CD4-positive, alpha-beta memory T cell (primary cell): ENCODE measurements at regions not wholly inside any gene's neighbourhood (a gene's known extent, or its start where the extent isn't known, plus 50 kb on each side); places are given as distances from the start of the nearest gene placed in this dataset.
"Not testable (repeated sequence)": the region's sequence is repeated elsewhere in the genome, so short reads cannot be mapped to it uniquely, and the experiment has no call there.

Experiments used
- CTCF ChIA-PET: fragments of 350-600 bp; sonication (Branson Sonifier 250); formaldehyde crosslinking; loops from one replicate; lab custom pipeline; 2021; ENCODE audit warnings: inconsistent platforms; ENCODE audit not compliant: partially characterized antibody; lab: Charles Lee
- POLR2A ChIA-PET: fragments of 350-600 bp; sonication (Branson Sonifier 250); formaldehyde crosslinking; loops from one replicate; lab custom pipeline; 2021; ENCODE audit not compliant: partially characterized antibody; lab: Charles Lee
- DNase-seq, 5 donors: peaks; one replicate each; pipeline versions ENCODE4 v3.0.0 to v3.0.0-alpha.2; 2020 to 2022; ENCODE audit warnings: mixed read lengths in 1 of 5
- H3K27ac ChIP-seq: one replicate; pipeline ENCODE4 v1.7.0; 2013; ENCODE audit warnings: low read depth, low read length
- H3K27me3 ChIP-seq: 2 replicates; pipeline ENCODE4 v1.7.0; 2013; ENCODE audit warnings: mild to moderate bottlenecking, low read length, moderate library complexity; ENCODE audit not compliant: insufficient read depth
- H3K36me3 ChIP-seq: 2 replicates; pipeline ENCODE4 v1.7.0; 2013; ENCODE audit warnings: mild to moderate bottlenecking, low read length, moderate library complexity; ENCODE audit not compliant: insufficient read depth
- H3K4me1 ChIP-seq: 2 replicates; pipeline ENCODE4 v1.7.0; 2013; ENCODE audit warnings: mild to moderate bottlenecking, low read length, moderate library complexity; ENCODE audit not compliant: insufficient read depth
- H3K4me3 ChIP-seq, 2 donors: one replicate each; pipeline ENCODE4 v1.7.0; 2013; ENCODE audit warnings: low read length in 2 of 2, mild to moderate bottlenecking in 1 of 2
- H3K9me3 ChIP-seq, 2 donors: one replicate each; pipeline ENCODE4 v1.7.0; 2013; ENCODE audit warnings: low read length in 2 of 2, control low read depth in 1 of 2; ENCODE audit not compliant: control insufficient read depth in 1 of 2
- H3K27ac Mint-ChIP-seq, 7 donors: one replicate each; pipeline ENCODE4 v1.8.0; 2020 to 2021; ENCODE audit warnings: mixed read lengths in 7 of 7, mild to moderate bottlenecking in 6 of 7, inconsistent platforms in 3 of 7, moderate library complexity in 3 of 7
- H3K27me3 Mint-ChIP-seq, 2 donors: one replicate each; pipeline ENCODE4 v1.8.0; 2020 to 2021; ENCODE audit warnings: mixed read lengths in 2 of 2
- H3K36me3 Mint-ChIP-seq, 2 donors: one replicate each; pipeline ENCODE4 v1.8.0; 2020 to 2021; ENCODE audit warnings: mixed read lengths in 2 of 2, inconsistent platforms in 1 of 2, mild to moderate bottlenecking in 1 of 2
- H3K4me1 Mint-ChIP-seq, 4 donors: one replicate each; pipeline ENCODE4 v1.8.0; 2020 to 2021; ENCODE audit warnings: mixed read lengths in 4 of 4, mild to moderate bottlenecking in 1 of 4
- H3K4me3 Mint-ChIP-seq, 8 donors: one replicate each; pipeline ENCODE4 v1.8.0; 2020 to 2021; ENCODE audit warnings: mixed read lengths in 8 of 8, mild to moderate bottlenecking in 7 of 8, moderate library complexity in 6 of 8, inconsistent platforms in 3 of 8
- H3K9me3 Mint-ChIP-seq, 8 donors: one replicate each; pipeline ENCODE4 v1.8.0; 2020 to 2021; ENCODE audit warnings: mixed read lengths in 8 of 8, mild to moderate bottlenecking in 5 of 8, inconsistent platforms in 3 of 8, moderate library complexity in 1 of 8
- intact Hi-C: fragments of 100-400 bp; cut with micrococcal nuclease; formaldehyde crosslinking; loops from one replicate; pipeline ENCODE4 v1.15.1; 2023

DNA sequence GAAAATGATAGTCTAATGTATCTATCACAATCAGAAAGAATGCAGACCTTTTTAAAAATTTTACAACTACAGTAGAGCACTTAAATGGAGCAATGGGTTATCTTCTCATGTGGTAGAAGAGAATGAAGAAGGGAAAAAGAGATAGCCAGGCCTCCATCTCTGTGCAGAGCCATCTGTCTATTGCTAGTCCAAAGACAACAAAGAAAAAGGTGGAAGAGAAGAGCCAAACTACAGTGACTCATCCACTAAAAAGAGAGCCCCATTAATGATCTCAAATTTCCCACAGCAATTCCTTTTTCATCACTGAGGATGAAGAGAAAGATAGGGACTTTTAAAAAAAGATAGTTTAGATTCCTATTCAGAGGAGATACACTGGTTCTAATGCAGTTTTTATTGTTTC, 232.9 kb downstream of the ATXN7L3B start:
- Mint-ChIP-seq H3K27ac (no peak overlapping the region), H3K4me1 (peaks cover 0 to 3% (median 0%) of the 10 kb centered on the region in 4 donors), H3K9me3 (no peaks in the 10 kb centered on the region), H3K36me3 (no peaks in the 10 kb centered on the region), H3K4me3 (no peak overlapping the region), H3K27me3 (peaks cover 0 to 1% of the 10 kb centered on the region in 2 donors)
- Histone ChIP-seq H3K36me3 (no peaks in the 10 kb centered on the region), H3K9me3 (no peaks in the 10 kb centered on the region), H3K27me3 (no peaks in the 10 kb centered on the region), H3K27ac (no peak overlapping the region), H3K4me3 (no peak overlapping the region), H3K4me1 (no peaks in the 10 kb centered on the region)
- ChIA-PET POLR2A (no interaction called here), CTCF (no interaction called here)
- intact Hi-C loops: no loop called here
- no peak for DNase-seq

DNA sequence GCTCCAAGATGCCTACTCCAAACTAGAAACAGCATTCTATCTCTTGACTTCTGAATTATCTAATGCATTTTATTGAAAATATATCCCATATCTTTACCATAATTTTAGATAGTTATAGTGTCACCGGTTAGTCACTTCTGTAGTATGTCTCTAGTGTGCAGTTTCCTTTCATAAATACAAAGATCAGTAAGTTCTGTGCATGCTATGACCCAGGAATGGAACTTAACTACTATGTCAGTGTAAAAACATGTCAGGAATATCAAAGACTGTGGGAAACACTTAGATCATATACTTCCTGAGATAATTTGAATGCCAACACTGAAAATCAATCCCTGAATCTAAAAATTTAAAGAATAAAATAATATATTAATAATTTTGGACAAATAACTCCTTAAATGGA, 237.6 kb downstream of the ATXN7L3B start:
- peaks cover 0 to 3% (median 0%) of the 10 kb centered on the region in 4 donors for H3K4me1 Mint-ChIP-seq
- no peaks in the 10 kb centered on the region for H3K9me3 Mint-ChIP-seq
- no peaks in the 10 kb centered on the region for H3K36me3 Mint-ChIP-seq
- H3K27ac ChIP-seq: no peak overlapping the region
- ChIA-PET POLR2A (no interaction called here), CTCF (no interaction called here)
- no peaks in the 10 kb centered on the region for H3K27me3 ChIP-seq
- intact Hi-C loops: no loop called here
- no peaks in the 10 kb centered on the region for H3K36me3 ChIP-seq
- no peak for DNase-seq
- H3K27me3 Mint-ChIP-seq: peaks cover 0 to 1% of the 10 kb centered on the region in 2 donors
- H3K4me3 Mint-ChIP-seq: no peak overlapping the region
- no peaks in the 10 kb centered on the region for H3K9me3 ChIP-seq
- H3K27ac Mint-ChIP-seq: no peak overlapping the region
- no peaks in the 10 kb centered on the region for H3K4me1 ChIP-seq
- H3K4me3 ChIP-seq: no peak overlapping the region

DNA sequence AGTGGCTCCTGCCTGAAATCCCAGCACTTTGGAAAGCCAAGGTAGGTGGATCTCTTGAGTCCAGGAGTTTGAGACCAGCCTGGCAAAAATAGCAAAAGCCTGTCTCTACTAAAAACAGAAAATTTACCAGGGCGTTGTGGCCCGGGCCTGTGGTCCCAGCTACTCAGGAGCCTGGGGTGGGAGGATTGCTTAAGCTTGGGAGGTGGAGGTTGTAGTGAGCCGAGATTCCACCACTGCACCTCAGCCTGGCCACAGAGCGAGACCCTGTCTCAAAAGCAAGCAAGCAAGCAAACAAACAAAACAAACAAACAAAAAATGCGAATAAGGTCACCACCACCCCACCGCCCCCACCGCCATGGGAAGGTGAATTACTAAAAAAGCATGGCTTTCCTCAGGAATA, 238.7 kb downstream of the ATXN7L3B start:
- DNase-seq: no peak
- intact Hi-C loops: no loop called here
- no peaks in the 10 kb centered on the region for H3K4me1 ChIP-seq
- no peaks in the 10 kb centered on the region for H3K36me3 Mint-ChIP-seq
- no peaks in the 10 kb centered on the region for H3K4me1 Mint-ChIP-seq
- H3K27me3 Mint-ChIP-seq: no peaks in the 10 kb centered on the region
- H3K27me3 ChIP-seq: no peaks in the 10 kb centered on the region
- CTCF ChIA-PET: no interaction called here
- H3K4me3 ChIP-seq: no peak overlapping the region
- no peaks in the 10 kb centered on the region for H3K36me3 ChIP-seq
- no peaks in the 10 kb centered on the region for H3K9me3 Mint-ChIP-seq
- POLR2A ChIA-PET: no interaction called here
- H3K4me3 Mint-ChIP-seq: no peak overlapping the region
- H3K27ac Mint-ChIP-seq: no peak overlapping the region
- no peak overlapping the region for H3K27ac ChIP-seq
- no peaks in the 10 kb centered on the region for H3K9me3 ChIP-seq

DNA sequence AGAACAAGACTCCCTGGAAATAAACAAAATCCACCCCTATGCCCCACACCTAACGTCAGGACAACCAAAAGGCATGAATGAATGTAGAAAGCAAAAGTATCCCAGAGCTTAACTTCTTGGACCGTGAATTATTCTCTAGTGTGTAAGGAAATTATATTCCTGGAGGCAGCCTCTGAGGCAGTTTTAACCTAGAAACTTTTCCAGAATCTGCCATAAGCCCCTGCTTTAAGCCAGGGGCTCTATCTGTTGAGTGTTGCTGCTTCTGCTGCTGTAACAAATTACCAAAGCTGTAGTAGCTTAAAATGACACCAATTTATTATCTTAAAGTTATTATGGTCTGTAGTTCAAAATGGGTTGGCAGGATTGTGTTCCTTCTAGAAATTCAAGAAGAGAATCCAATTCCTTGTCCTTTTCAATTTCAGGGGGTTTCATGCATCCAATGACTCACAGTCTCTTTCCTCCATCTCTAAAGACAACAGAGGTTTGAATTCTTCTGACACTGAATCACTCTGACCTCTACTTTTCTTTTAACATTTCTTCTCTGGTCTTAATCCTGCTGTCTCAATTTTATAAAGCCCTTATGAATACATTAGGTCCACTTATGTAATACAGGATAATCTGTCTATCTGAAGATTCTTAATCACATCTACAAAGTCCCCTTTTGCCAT, 242.7 kb downstream of the ATXN7L3B start:
- H3K4me1 ChIP-seq: no peaks in the 10 kb centered on the region

DNA sequence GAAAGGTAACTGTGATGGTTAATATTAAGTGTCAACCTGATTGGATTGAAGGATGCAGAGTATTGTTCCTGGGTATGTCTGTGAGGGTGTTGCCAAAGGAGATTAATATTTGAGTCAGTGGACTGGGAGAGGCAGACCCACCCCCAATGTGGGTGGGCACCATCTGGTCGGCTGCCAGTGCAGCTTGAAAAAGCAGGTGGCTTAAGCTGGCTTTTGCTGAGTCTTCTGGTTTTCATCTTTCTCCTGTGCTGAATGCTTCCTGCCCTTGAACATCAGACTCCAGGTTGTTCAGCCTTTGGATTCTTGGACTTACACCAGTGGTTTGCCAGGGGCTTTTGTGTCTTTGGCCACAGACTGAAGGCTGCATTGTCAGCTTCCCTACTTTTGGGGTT, 243.2 kb downstream of the ATXN7L3B start:
- H3K27me3 Mint-ChIP-seq, CTCF ChIA-PET, H3K27ac Mint-ChIP-seq, H3K9me3 ChIP-seq, POLR2A ChIA-PET, H3K9me3 Mint-ChIP-seq, intact Hi-C loops, H3K4me1 Mint-ChIP-seq, H3K36me3 ChIP-seq, DNase-seq, H3K27me3 ChIP-seq, H3K36me3 Mint-ChIP-seq, H3K27ac ChIP-seq, H3K4me1 ChIP-seq, H3K4me3 ChIP-seq, H3K4me3 Mint-ChIP-seq: not testable (repeated sequence)

More for the DNA sequence above, 242.7 kb downstream of the ATXN7L3B start:
- CTCF ChIA-PET: no interaction called here
- DNase-seq: no peak
- no peaks in the 10 kb centered on the region for H3K27me3 Mint-ChIP-seq
- intact Hi-C loops: no loop called here
- H3K4me3 ChIP-seq: no peak overlapping the region
- H3K27me3 ChIP-seq: no peaks in the 10 kb centered on the region
- H3K36me3 Mint-ChIP-seq: no peaks in the 10 kb centered on the region
- no peaks in the 10 kb centered on the region for H3K9me3 Mint-ChIP-seq
- H3K36me3 ChIP-seq: no peaks in the 10 kb centered on the region
- no peaks in the 10 kb centered on the region for H3K9me3 ChIP-seq
- H3K27ac ChIP-seq: no peak overlapping the region
- POLR2A ChIA-PET: no interaction called here
- H3K27ac Mint-ChIP-seq: no peak overlapping the region
- H3K4me3 Mint-ChIP-seq: no peak overlapping the region
- no peaks in the 10 kb centered on the region for H3K4me1 Mint-ChIP-seq

DNA sequence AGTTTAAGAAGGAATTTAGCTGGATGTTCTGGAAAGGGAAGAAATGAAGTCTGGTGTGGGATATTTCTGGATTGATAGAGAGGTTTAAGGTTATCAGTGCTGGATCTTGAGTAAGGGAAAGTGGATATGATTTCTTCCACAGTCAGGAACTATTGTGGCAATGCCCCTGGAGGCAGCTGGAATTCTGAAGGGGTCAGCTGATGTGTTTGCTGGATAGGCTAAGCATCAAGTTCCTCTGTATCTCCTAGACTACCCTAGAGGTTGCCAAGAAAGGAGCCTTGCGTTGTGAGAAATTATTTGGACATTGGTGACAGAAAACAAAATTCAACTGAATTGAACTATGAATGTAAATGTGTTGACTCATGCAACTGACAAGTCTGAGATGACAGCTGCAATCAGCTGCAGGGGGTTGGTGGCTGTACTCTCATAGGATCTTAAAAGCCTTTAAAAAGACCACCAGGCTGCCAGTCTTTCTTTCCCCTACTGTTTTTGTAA, 244.4 kb downstream of the ATXN7L3B start:
- no peaks in the 10 kb centered on the region for H3K4me1 Mint-ChIP-seq
- Histone ChIP-seq H3K36me3 (no peaks in the 10 kb centered on the region), H3K27ac (no peak overlapping the region), H3K4me3 (no peak overlapping the region), H3K4me1 (no peaks in the 10 kb centered on the region), H3K9me3 (no peaks in the 10 kb centered on the region), H3K27me3 (no peaks in the 10 kb centered on the region)
- DNase-seq: no peak
- peak overlapping the region in 1 of 7 donors; percentile 30 for H3K27ac Mint-ChIP-seq
- intact Hi-C loops: no loop called here
- peaks cover 0 to 3% (median 0%) of the 10 kb centered on the region in 8 donors for H3K9me3 Mint-ChIP-seq
- POLR2A ChIA-PET: no interaction called here
- CTCF ChIA-PET: no interaction called here
- H3K27me3 Mint-ChIP-seq: no peaks in the 10 kb centered on the region
- H3K36me3 Mint-ChIP-seq: no peaks in the 10 kb centered on the region
- no peak overlapping the region for H3K4me3 Mint-ChIP-seq

DNA sequence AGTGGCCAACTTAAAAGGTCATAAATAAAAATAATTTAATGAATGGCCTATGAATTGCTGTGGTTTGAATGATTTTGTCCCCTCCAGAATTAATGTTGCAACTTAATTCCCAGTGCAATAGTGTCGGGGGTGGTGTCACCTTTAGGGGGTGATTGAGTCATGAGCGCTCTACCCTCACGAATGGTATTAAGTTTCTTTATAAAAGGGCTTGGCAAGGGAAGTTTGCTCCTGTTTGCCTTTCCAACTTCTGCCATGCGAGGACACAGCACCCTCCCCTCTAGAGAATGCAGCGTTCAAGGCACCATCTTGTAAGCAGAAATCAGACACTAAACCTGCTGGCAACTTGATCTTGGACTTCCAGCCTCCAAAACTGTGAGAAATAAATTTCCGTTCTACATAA, 253.3 kb downstream of the ATXN7L3B start:
- no peak overlapping the region for H3K4me3 Mint-ChIP-seq
- H3K27ac Mint-ChIP-seq: no peak overlapping the region
- Histone ChIP-seq H3K9me3 (no peaks in the 10 kb centered on the region), H3K27ac (no peak overlapping the region), H3K27me3 (no peaks in the 10 kb centered on the region), H3K4me1 (no peaks in the 10 kb centered on the region), H3K36me3 (no peaks in the 10 kb centered on the region), H3K4me3 (no peak overlapping the region)
- H3K9me3 Mint-ChIP-seq: peaks cover 0 to 4% (median 0%) of the 10 kb centered on the region in 8 donors
- ChIA-PET POLR2A (no interaction called here), CTCF (no interaction called here)
- intact Hi-C loops: no loop called here
- no peak for DNase-seq
- H3K4me1 Mint-ChIP-seq: no peaks in the 10 kb centered on the region
- H3K36me3 Mint-ChIP-seq: no peaks in the 10 kb centered on the region
- H3K27me3 Mint-ChIP-seq: peaks cover 0 to 1% of the 10 kb centered on the region in 2 donors
